ENCODE measurements at regions not wholly inside any gene's neighbourhood (a gene's known extent, or its start where the extent isn't known, plus 50 kb on each side); places are given as distances from the start of the nearest gene placed in this dataset.

DNA sequence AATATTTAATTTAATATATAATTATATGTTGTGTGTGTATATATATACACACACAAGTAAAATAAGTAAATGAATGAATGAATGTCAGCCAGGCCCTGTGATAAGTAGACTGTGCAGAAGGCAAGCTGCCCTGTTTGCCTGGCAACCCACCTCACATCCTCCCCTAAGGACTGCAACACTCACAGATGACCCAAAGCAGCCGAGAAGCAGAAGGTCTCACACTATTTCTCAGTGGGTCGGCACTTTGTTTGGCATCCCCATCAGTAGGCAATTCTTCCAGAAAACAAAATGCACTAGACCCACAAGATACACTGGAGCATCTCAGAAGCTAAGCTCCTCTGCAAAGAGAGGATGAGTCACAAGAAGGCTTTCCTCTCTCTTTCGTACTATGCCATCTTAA lies 152.1 kb upstream of the GRAMD2B start:
- TF ChIP-seq, protein P1, sequence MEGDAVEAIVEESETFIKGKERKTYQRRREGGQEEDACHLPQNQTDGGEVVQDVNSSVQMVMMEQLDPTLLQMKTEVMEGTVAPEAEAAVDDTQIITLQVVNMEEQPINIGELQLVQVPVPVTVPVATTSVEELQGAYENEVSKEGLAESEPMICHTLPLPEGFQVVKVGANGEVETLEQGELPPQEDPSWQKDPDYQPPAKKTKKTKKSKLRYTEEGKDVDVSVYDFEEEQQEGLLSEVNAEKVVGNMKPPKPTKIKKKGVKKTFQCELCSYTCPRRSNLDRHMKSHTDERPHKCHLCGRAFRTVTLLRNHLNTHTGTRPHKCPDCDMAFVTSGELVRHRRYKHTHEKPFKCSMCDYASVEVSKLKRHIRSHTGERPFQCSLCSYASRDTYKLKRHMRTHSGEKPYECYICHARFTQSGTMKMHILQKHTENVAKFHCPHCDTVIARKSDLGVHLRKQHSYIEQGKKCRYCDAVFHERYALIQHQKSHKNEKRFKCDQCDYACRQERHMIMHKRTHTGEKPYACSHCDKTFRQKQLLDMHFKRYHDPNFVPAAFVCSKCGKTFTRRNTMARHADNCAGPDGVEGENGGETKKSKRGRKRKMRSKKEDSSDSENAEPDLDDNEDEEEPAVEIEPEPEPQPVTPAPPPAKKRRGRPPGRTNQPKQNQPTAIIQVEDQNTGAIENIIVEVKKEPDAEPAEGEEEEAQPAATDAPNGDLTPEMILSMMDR (IDR thresholded peaks at IDR 0.05) = no peak
- TF ChIP-seq POLR2A (IDR thresholded peaks at IDR 0.05) = no peak
